HL-60 (cell line): ENCODE measurements at regions not wholly inside any gene's neighbourhood (a gene's known extent, or its start where the extent isn't known, plus 50 kb on each side); places are given as distances from the start of the nearest gene placed in this dataset.

Experiments used
- POLR2AphosphoS5 ChIP-seq: IDR thresholded peaks from 2 replicates; pipeline ENCODE4 v1.6.1; 2012; ENCODE audit warnings: low read depth
- TF ChIP-seq, protein P1 (sequence below): IDR thresholded peaks from one replicate; pipeline ENCODE4 v1.5.1; 2011; ENCODE audit warnings: low read length, control low read depth, inconsistent platforms; ENCODE audit not compliant: insufficient read depth
- TF ChIP-seq, protein P2 (sequence below): IDR thresholded peaks from 2 replicates; pipeline ENCODE4 v1.6.1; 2012; ENCODE audit warnings: low read depth; ENCODE audit not compliant: insufficient replicate concordance

GRCh38 chr1:82844911-82845827 lies 1044.4 kb downstream of the ADGRL2 start:
- TF ChIP-seq, protein P1, sequence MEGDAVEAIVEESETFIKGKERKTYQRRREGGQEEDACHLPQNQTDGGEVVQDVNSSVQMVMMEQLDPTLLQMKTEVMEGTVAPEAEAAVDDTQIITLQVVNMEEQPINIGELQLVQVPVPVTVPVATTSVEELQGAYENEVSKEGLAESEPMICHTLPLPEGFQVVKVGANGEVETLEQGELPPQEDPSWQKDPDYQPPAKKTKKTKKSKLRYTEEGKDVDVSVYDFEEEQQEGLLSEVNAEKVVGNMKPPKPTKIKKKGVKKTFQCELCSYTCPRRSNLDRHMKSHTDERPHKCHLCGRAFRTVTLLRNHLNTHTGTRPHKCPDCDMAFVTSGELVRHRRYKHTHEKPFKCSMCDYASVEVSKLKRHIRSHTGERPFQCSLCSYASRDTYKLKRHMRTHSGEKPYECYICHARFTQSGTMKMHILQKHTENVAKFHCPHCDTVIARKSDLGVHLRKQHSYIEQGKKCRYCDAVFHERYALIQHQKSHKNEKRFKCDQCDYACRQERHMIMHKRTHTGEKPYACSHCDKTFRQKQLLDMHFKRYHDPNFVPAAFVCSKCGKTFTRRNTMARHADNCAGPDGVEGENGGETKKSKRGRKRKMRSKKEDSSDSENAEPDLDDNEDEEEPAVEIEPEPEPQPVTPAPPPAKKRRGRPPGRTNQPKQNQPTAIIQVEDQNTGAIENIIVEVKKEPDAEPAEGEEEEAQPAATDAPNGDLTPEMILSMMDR: no peak
- no peak for TF ChIP-seq POLR2AphosphoS5
- TF ChIP-seq, protein P2, sequence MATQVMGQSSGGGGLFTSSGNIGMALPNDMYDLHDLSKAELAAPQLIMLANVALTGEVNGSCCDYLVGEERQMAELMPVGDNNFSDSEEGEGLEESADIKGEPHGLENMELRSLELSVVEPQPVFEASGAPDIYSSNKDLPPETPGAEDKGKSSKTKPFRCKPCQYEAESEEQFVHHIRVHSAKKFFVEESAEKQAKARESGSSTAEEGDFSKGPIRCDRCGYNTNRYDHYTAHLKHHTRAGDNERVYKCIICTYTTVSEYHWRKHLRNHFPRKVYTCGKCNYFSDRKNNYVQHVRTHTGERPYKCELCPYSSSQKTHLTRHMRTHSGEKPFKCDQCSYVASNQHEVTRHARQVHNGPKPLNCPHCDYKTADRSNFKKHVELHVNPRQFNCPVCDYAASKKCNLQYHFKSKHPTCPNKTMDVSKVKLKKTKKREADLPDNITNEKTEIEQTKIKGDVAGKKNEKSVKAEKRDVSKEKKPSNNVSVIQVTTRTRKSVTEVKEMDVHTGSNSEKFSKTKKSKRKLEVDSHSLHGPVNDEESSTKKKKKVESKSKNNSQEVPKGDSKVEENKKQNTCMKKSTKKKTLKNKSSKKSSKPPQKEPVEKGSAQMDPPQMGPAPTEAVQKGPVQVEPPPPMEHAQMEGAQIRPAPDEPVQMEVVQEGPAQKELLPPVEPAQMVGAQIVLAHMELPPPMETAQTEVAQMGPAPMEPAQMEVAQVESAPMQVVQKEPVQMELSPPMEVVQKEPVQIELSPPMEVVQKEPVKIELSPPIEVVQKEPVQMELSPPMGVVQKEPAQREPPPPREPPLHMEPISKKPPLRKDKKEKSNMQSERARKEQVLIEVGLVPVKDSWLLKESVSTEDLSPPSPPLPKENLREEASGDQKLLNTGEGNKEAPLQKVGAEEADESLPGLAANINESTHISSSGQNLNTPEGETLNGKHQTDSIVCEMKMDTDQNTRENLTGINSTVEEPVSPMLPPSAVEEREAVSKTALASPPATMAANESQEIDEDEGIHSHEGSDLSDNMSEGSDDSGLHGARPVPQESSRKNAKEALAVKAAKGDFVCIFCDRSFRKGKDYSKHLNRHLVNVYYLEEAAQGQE: no peak
